HCT116 (cell line): ENCODE measurements at regions not wholly inside any gene's neighbourhood (a gene's known extent, or its start where the extent isn't known, plus 50 kb on each side); places are given as distances from the start of the nearest gene placed in this dataset.

Experiments
- ATAC-seq: fragments of 200-7000 bp; cut with Tn5 transposase; 2 replicates; pipeline ENCODE4 v1.9.1; 2020; ENCODE audit warnings: mild to moderate bottlenecking, moderate library complexity
- BruUV-seq: library from RNA; stranded (reverse); fragments of 400-500 nt; replicated peaks from 2 replicates; lab custom pipeline; 2021; lab: Mats Ljungman, UMichigan
- CTCF ChIA-PET: fragments of 300-600 bp; sonication (Branson Sonifier 250); formaldehyde crosslinking; loops from one replicate; lab custom pipeline; 2021; ENCODE audit warnings: antibody characterized with exemption; lab: Charles Lee
- POLR2A ChIA-PET: fragments of 300-600, 350-600 bp; sonication (Branson Sonifier 250); formaldehyde crosslinking; loops from one replicate; lab custom pipeline; 2021; ENCODE audit warnings: antibody characterized with exemption; lab: Charles Lee
- RAD21 ChIA-PET, 2 experiments: fragments of 300-600 bp; sonication (Branson Sonifier 250); formaldehyde crosslinking; loops; one replicate each; lab custom pipeline; 2023; ENCODE audit warnings: low total read pairs in 2 of 2; ENCODE audit not compliant: uncharacterized antibody in 2 of 2, unreplicated experiment in 2 of 2, low non-redundant PET in 1 of 2; lab: Charles Lee
- DNase-seq: peaks from one replicate; pipeline ENCODE4 v3.0.0-alpha.2; 2010; ENCODE audit warnings: low read depth, low spot score
- H2AFZ ChIP-seq: fragments of 200-600 bp; shearing (Covaris generic), sonication (generic); 2 replicates; pipeline ENCODE4 v1.6.1; 2017; ENCODE audit warnings: low read depth, mixed run types, mixed read lengths, antibody characterized with exemption, low read length; ENCODE audit not compliant: poor library complexity, severe bottlenecking
- H3K27ac ChIP-seq: 2 replicates; pipeline ENCODE4 v1.5.1; 2012; ENCODE audit warnings: low read depth, low read length
- H3K27me3 ChIP-seq: fragments of 200-600 bp; sonication (generic); 2 replicates; pipeline ENCODE4 v1.6.1; 2016; ENCODE audit warnings: mixed run types, low read length, mixed read lengths; ENCODE audit not compliant: insufficient read depth
- H3K36me3 ChIP-seq, 2 experiments: fragments of 200-500 bp in 1 of 2; fragments of 200-600 bp in 1 of 2; sonication (Bioruptor generic) in 1 of 2; sonication (generic) in 1 of 2; 2 replicates each; pipeline versions ENCODE4 v1.5.1 to v1.6.1; 2014 to 2016; ENCODE audit warnings: low read length in 2 of 2, inconsistent platforms in 1 of 2, mixed read lengths in 1 of 2, mixed run types in 1 of 2; ENCODE audit not compliant: insufficient read depth in 2 of 2, control insufficient read depth in 1 of 2
- H3K4me1 ChIP-seq, 2 experiments: fragments of 200-600 bp in 1 of 2; sonication (generic) in 1 of 2; 2 replicates each; pipeline versions ENCODE4 v1.5.1 to v1.6.1; 2012 to 2017; ENCODE audit warnings: low read length in 2 of 2, inconsistent platforms in 1 of 2, mild to moderate bottlenecking in 1 of 2, mixed read lengths in 1 of 2, mixed run types in 1 of 2, moderate library complexity in 1 of 2; ENCODE audit not compliant: insufficient read depth in 2 of 2, control insufficient read depth in 1 of 2
- H3K4me2 ChIP-seq: fragments of 200-600 bp; sonication (generic); 2 replicates; pipeline ENCODE4 v1.6.1; 2017; ENCODE audit warnings: mixed run types, low read length, mixed read lengths
- H3K4me3 ChIP-seq, 2 experiments: fragments of 200-600 bp in 1 of 2; sonication (generic) in 1 of 2; replicated peaks in 1 of 2; 2 replicates each; pipeline ENCODE4 v1.5.1; 2011 to 2016; ENCODE audit warnings: low read length in 2 of 2, control low read depth in 1 of 2, low read depth in 1 of 2, mild to moderate bottlenecking in 1 of 2, mixed read lengths in 1 of 2, mixed run types in 1 of 2
- H3K79me2 ChIP-seq: fragments of 200-600 bp; sonication (generic); 2 replicates; pipeline ENCODE4 v1.6.1; 2017; ENCODE audit warnings: mild to moderate bottlenecking, mixed run types, low read length, moderate library complexity, mixed read lengths; ENCODE audit not compliant: insufficient read depth
- H3K9ac ChIP-seq: fragments of 200-600 bp; sonication (generic); 2 replicates; pipeline ENCODE4 v1.6.1; 2016; ENCODE audit warnings: low read length, mixed read lengths
- H3K9me2 ChIP-seq: fragments of 200-600 bp; sonication (generic), shearing (Covaris generic); 2 replicates; pipeline ENCODE4 v1.6.1; 2017; ENCODE audit warnings: mixed run types, mild to moderate bottlenecking, moderate library complexity; ENCODE audit not compliant: insufficient read depth
- H3K9me3 ChIP-seq, 2 experiments: fragments of 200-500 bp in 1 of 2; fragments of 200-600 bp in 1 of 2; sonication (Bioruptor generic) in 1 of 2; sonication (generic) in 1 of 2; 2 replicates each; pipeline ENCODE4 v1.6.1; 2014 to 2017; ENCODE audit warnings: low read length in 2 of 2, mixed read lengths in 2 of 2, inconsistent platforms in 1 of 2, low read depth in 1 of 2, mild to moderate bottlenecking in 1 of 2, mixed run types in 1 of 2, moderate library complexity in 1 of 2; ENCODE audit not compliant: control insufficient read depth in 1 of 2, insufficient read depth in 1 of 2
- H4K20me1 ChIP-seq: fragments of 200-600 bp; sonication (generic), shearing (Covaris generic); 2 replicates; pipeline ENCODE4 v1.6.1; 2017; ENCODE audit warnings: mixed run types, mild to moderate bottlenecking, moderate library complexity; ENCODE audit not compliant: insufficient read depth
- CBX3 ChIP-seq: IDR thresholded peaks from 2 replicates; pipeline ENCODE4 v1.6.1; 2012; ENCODE audit warnings: low read depth
- CEBPB ChIP-seq: IDR thresholded peaks from 2 replicates; pipeline ENCODE4 v1.6.1; 2012; ENCODE audit warnings: low read depth
- EGR1 ChIP-seq: IDR thresholded peaks from 2 replicates; pipeline ENCODE4 v1.6.1; 2012; ENCODE audit warnings: low read depth
- ELF1 ChIP-seq: IDR thresholded peaks from 2 replicates; pipeline ENCODE4 v1.6.1; 2012; ENCODE audit warnings: low read depth, borderline replicate concordance
- EZH2 ChIP-seq: fragments of 200-600 bp; sonication (generic); IDR thresholded peaks from 2 replicates; pipeline ENCODE4 v1.6.1; 2017; ENCODE audit warnings: antibody characterized with exemption, mixed run types
- EZH2phosphoT487 ChIP-seq: fragments of 200-600 bp; IDR thresholded peaks from 2 replicates; pipeline ENCODE4 v1.6.1; 2018; ENCODE audit warnings: antibody characterized with exemption, borderline replicate concordance
- FOSL1 ChIP-seq: IDR thresholded peaks from 2 replicates; pipeline ENCODE4 v1.6.1; 2012; ENCODE audit warnings: low read depth
- JUND ChIP-seq: IDR thresholded peaks from 2 replicates; pipeline ENCODE4 v1.6.1; 2012
- POLR2AphosphoS5 ChIP-seq: IDR thresholded peaks from 2 replicates; pipeline ENCODE4 v1.6.1; 2011; ENCODE audit warnings: mild to moderate bottlenecking, low read depth, low read length, moderate library complexity
- RAD21 ChIP-seq: IDR thresholded peaks from 2 replicates; pipeline ENCODE4 v1.6.1; 2012; ENCODE audit warnings: low read depth, mild to moderate bottlenecking
- SIN3A ChIP-seq: IDR thresholded peaks from 2 replicates; pipeline ENCODE4 v1.6.1; 2012; ENCODE audit warnings: low read depth
- SRF ChIP-seq: IDR thresholded peaks from 2 replicates; pipeline ENCODE4 v1.6.1; 2012; ENCODE audit warnings: low read depth
- TCF7L2 ChIP-seq: IDR thresholded peaks from 2 replicates; pipeline ENCODE4 v1.7.0; 2011; ENCODE audit warnings: borderline replicate concordance, inconsistent platforms; ENCODE audit not compliant: insufficient read depth, insufficient read length; ENCODE audit errors: extremely low read depth
- YY1 ChIP-seq: IDR thresholded peaks from 2 replicates; pipeline ENCODE4 v1.6.1; 2011; ENCODE audit warnings: low read length, low read depth, moderate library complexity, mild to moderate bottlenecking; ENCODE audit not compliant: insufficient replicate concordance; ENCODE audit errors: extremely low read depth
- ZFX ChIP-seq: fragments of 450-650 bp; IDR thresholded peaks from 2 replicates; pipeline ENCODE4 v1.6.1; 2017
- ZNF274 ChIP-seq: fragments of 200-500 bp; sonication (Bioruptor generic); IDR thresholded peaks from 2 replicates; pipeline ENCODE4 v1.6.1; 2014; ENCODE audit warnings: mild to moderate bottlenecking, low read depth, low read length, inconsistent platforms
- intact Hi-C: fragments of 100-400 bp; cut with micrococcal nuclease; formaldehyde crosslinking; loops from 2 replicates; pipeline ENCODE4 v1.10.0; 2022
- TF ChIP-seq, protein P1 (sequence below), 3 experiments: fragments of 200-600 bp in 1 of 3; sonication (generic) in 1 of 3; IDR thresholded peaks in 2 of 3; conservative IDR thresholded peaks in 1 of 3; 2 replicates each; pipeline ENCODE4 v1.5.1; 2012 to 2017; ENCODE audit warnings: low read depth in 2 of 3, low read length in 2 of 3, antibody characterized with exemption in 1 of 3, borderline replicate concordance in 1 of 3, control low read depth in 1 of 3, mild to moderate bottlenecking in 1 of 3, mixed read lengths in 1 of 3, mixed run types in 1 of 3, moderate library complexity in 1 of 3; ENCODE audit not compliant: insufficient read depth in 1 of 3
- TF ChIP-seq, protein P2 (sequence below): IDR thresholded peaks from 2 replicates; pipeline ENCODE4 v1.6.1; 2012
- TF ChIP-seq, protein P3 (sequence below): IDR thresholded peaks from 2 replicates; pipeline ENCODE4 v1.6.1; 2012; ENCODE audit warnings: low read depth
- TF ChIP-seq, protein P4 (sequence below): IDR thresholded peaks from 2 replicates; pipeline ENCODE4 v1.6.1; 2011; ENCODE audit warnings: mild to moderate bottlenecking, low read length, moderate library complexity; ENCODE audit not compliant: insufficient replicate concordance; ENCODE audit errors: extremely low read depth

DNA sequence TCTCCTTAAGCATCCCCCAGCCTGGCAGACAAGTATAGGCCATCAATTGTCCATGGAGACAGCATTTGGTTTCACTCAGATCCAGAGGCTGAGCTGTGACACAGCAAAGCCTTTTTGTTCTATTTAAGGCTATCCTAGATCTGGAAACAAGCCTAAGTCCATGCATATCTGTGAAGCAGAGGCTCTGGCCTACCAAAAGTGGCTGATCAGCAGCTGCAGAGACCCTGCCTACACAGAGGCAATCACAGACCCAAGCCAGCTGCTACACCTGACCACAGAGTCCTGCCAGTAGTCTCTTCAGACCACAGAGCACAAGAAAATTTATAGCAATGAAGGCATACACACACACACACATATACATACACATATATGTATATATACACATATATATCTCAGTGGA is 501.7 kb upstream of the ARPP21 start:
- Histone ChIP-seq H3K36me3 (no peaks in the 10 kb centered on the region), H3K79me2 (no peaks in the 10 kb centered on the region), H3K4me3 (no peak overlapping the region), H4K20me1 (no peaks in the 10 kb centered on the region), H3K4me2 (no peak overlapping the region), H2AFZ (no peak overlapping the region), H3K27me3 (no peaks in the 10 kb centered on the region), H3K4me1 (no peaks in the 10 kb centered on the region), H3K9me2 (no peaks in the 10 kb centered on the region), H3K9ac (no peak overlapping the region), H3K27ac (no peak overlapping the region), H3K9me3 (peaks cover 3 to 5% of the 10 kb centered on the region in 2 experiments; a peak in 2 of 4 replicates)
- intact Hi-C loops: no loop called here
- no TSS peak for BruUV-seq
- no peak for ATAC-seq
- no peak for DNase-seq
- RAD21 ChIA-PET: no interaction called here
- TF ChIP-seq, protein P1, sequence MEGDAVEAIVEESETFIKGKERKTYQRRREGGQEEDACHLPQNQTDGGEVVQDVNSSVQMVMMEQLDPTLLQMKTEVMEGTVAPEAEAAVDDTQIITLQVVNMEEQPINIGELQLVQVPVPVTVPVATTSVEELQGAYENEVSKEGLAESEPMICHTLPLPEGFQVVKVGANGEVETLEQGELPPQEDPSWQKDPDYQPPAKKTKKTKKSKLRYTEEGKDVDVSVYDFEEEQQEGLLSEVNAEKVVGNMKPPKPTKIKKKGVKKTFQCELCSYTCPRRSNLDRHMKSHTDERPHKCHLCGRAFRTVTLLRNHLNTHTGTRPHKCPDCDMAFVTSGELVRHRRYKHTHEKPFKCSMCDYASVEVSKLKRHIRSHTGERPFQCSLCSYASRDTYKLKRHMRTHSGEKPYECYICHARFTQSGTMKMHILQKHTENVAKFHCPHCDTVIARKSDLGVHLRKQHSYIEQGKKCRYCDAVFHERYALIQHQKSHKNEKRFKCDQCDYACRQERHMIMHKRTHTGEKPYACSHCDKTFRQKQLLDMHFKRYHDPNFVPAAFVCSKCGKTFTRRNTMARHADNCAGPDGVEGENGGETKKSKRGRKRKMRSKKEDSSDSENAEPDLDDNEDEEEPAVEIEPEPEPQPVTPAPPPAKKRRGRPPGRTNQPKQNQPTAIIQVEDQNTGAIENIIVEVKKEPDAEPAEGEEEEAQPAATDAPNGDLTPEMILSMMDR (IDR thresholded peaks at IDR 0.05 in 2 of 3, conservative IDR thresholded peaks at IDR 0.05 in 1 of 3; ENCODE audit: borderline replicate concordance in 1 of 3, insufficient read depth in 1 of 3, low read depth in 2 of 3, low read length in 2 of 3): no peak
- TF ChIP-seq RAD21: no peak
- TF ChIP-seq POLR2AphosphoS5: no peak
- no peak for TF ChIP-seq EZH2phosphoT487
- TF ChIP-seq YY1: no peak
- no peak for TF ChIP-seq CBX3
- TF ChIP-seq ZNF274: no peak
- no peak for TF ChIP-seq FOSL1
- no peak for TF ChIP-seq JUND
- TF ChIP-seq, protein P2, sequence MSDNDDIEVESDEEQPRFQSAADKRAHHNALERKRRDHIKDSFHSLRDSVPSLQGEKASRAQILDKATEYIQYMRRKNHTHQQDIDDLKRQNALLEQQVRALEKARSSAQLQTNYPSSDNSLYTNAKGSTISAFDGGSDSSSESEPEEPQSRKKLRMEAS: no peak
- TF ChIP-seq EGR1: no peak
- TF ChIP-seq, protein P3, sequence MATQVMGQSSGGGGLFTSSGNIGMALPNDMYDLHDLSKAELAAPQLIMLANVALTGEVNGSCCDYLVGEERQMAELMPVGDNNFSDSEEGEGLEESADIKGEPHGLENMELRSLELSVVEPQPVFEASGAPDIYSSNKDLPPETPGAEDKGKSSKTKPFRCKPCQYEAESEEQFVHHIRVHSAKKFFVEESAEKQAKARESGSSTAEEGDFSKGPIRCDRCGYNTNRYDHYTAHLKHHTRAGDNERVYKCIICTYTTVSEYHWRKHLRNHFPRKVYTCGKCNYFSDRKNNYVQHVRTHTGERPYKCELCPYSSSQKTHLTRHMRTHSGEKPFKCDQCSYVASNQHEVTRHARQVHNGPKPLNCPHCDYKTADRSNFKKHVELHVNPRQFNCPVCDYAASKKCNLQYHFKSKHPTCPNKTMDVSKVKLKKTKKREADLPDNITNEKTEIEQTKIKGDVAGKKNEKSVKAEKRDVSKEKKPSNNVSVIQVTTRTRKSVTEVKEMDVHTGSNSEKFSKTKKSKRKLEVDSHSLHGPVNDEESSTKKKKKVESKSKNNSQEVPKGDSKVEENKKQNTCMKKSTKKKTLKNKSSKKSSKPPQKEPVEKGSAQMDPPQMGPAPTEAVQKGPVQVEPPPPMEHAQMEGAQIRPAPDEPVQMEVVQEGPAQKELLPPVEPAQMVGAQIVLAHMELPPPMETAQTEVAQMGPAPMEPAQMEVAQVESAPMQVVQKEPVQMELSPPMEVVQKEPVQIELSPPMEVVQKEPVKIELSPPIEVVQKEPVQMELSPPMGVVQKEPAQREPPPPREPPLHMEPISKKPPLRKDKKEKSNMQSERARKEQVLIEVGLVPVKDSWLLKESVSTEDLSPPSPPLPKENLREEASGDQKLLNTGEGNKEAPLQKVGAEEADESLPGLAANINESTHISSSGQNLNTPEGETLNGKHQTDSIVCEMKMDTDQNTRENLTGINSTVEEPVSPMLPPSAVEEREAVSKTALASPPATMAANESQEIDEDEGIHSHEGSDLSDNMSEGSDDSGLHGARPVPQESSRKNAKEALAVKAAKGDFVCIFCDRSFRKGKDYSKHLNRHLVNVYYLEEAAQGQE: no peak
- TF ChIP-seq SRF: no peak
- TF ChIP-seq CEBPB: no peak
- no peak for TF ChIP-seq SIN3A
- no peak for TF ChIP-seq ELF1
- TF ChIP-seq EZH2: no peak
- TF ChIP-seq TCF7L2: no peak
- no peak for TF ChIP-seq ZFX
- TF ChIP-seq, protein P4, sequence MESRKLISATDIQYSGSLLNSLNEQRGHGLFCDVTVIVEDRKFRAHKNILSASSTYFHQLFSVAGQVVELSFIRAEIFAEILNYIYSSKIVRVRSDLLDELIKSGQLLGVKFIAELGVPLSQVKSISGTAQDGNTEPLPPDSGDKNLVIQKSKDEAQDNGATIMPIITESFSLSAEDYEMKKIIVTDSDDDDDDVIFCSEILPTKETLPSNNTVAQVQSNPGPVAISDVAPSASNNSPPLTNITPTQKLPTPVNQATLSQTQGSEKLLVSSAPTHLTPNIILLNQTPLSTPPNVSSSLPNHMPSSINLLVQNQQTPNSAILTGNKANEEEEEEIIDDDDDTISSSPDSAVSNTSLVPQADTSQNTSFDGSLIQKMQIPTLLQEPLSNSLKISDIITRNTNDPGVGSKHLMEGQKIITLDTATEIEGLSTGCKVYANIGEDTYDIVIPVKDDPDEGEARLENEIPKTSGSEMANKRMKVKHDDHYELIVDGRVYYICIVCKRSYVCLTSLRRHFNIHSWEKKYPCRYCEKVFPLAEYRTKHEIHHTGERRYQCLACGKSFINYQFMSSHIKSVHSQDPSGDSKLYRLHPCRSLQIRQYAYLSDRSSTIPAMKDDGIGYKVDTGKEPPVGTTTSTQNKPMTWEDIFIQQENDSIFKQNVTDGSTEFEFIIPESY: no peak
- CTCF ChIA-PET: no interaction called here
- POLR2A ChIA-PET: no interaction called here
